HG02884 (cell line): ENCODE measurements at regions not wholly inside any gene's neighbourhood (a gene's known extent, or its start where the extent isn't known, plus 50 kb on each side); places are given as distances from the start of the nearest gene placed in this dataset.

Experiments used
- ATAC-seq: cut with Tn5 transposase; IDR thresholded peaks from one replicate; pipeline ENCODE4 v1.9.1; 2021; ENCODE audit warnings: mild to moderate bottlenecking, moderate library complexity; ENCODE audit not compliant: unreplicated experiment

DNA sequence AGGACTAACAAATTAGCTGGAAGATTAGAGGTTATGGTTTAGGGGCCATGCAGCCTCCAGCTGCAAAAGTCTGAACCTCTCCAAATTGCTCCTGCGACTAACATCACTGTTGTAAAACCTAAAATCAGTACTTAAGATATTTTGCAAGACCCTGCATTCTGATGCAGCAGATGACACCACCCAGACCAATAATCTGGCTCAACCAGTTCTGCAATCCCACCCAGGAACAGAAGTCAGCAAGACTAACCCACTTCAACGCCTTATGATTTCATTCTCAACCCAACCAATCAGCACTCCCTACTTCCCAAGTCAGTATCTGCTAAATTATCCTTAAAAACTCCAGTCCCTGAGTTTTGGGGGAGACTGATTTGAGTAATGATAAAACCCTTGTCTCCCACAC, 250.8 kb upstream of the MBL2 start:
- no peak for ATAC-seq

DNA sequence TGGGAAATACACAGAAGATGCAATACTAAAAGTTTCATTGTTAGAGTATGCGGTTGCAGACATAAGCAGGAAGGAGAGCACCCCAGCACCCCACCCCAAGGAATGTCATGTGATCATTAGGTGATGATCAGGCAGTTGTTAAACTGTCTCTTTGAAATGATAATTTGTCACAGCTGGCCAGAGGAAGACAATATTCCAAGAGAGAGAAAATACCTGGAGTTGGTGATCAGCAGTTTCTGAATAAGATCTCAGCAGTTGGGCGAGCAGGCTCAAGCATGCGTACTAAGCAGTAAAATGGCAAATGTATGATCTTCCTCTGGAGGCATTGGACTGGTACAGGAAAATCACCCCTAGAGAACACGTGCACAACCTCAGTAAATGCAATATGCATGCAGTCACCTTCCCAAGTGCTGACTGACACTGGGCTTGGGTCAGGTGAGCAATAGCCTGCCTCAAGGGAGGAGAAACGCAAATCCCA, 250.1 kb upstream of the MBL2 start:
- no peak for ATAC-seq

DNA sequence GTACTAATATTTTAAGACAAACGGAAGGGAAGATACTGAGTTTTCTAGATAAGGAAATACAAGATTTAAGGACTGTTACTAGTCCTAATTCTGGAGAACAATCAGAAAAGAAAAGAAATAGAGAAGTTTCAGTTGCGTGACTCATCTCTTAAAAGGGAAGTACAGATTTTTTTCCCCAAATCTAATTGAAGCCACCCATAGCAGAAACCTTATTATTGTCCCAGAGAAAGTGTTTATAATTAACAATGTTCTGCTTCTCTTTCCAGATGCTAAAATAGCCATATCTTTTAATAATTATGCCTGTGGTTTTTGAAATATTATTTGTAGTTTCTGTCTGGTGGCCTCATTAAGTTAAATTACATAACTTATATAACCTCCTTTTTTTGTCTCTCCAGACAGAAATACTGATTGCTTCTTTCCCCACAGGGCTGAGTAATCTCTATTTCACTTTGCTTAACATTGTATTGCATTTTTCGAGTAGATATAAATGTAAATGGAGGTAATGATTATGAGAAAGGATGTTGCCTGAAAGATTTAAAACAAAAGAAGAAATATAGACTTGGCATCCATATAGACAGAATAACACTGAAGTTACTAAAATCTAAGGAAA, 240.7 kb upstream of the MBL2 start:
- peak; percentile 67 for ATAC-seq

DNA sequence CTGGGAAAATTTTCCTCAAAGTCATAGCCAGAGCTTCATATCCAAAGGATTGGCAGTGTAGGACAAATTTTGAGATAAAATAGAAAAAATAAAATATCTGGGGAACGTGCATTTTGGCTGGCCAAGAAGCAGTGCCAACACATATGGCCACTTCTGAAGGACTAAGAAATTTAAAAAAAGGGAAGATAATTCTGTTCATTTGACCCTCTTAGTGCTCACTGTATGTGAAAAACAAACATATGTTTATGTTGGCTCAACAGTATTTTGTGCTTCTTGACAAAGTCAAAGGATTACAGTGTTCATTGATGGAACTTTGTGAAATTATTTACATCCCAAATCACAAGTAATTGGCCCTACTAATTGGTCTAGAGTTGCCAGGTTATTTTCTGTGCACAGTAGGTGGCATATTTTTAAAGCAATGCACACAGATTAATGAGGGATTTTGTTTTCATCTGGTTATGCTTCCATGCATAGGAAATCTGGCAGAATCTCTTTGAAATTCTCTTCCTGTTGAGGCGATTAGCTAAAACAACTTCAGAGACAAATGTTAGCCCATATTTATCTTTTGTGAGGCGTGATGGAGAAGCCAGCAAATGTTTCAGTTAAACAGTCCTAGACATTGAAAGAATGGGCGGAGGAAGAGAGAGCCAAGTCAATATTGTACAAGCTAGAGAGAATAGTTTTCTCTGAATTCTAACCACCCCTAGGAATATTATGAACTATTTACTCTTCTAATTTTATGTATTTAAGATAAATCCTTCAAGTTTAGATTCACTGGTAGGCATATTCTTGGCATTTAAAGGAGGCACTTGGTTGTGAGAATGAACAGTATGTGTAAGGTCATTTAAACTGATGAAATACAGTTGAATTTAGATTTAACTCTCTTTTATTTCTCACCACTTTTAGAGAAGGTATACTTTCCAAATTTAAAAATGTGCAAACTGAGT, 237.7 kb upstream of the MBL2 start:
- no peak for ATAC-seq

DNA sequence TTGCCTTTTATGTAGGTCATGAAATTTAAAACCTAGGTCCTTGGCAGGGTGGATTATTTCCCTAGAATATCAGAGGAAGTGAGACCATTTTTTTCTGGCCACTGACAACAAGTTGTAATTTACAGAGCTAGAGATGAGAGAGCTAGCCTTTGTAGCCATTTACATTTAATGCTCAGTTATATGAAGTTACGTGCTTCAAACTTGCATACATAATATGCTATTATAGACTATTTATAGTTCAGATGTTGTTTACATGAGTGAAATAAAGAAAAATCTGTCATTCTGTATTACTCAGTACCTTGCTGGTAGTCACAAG, 234.9 kb upstream of the MBL2 start:
- ATAC-seq = no peak

DNA sequence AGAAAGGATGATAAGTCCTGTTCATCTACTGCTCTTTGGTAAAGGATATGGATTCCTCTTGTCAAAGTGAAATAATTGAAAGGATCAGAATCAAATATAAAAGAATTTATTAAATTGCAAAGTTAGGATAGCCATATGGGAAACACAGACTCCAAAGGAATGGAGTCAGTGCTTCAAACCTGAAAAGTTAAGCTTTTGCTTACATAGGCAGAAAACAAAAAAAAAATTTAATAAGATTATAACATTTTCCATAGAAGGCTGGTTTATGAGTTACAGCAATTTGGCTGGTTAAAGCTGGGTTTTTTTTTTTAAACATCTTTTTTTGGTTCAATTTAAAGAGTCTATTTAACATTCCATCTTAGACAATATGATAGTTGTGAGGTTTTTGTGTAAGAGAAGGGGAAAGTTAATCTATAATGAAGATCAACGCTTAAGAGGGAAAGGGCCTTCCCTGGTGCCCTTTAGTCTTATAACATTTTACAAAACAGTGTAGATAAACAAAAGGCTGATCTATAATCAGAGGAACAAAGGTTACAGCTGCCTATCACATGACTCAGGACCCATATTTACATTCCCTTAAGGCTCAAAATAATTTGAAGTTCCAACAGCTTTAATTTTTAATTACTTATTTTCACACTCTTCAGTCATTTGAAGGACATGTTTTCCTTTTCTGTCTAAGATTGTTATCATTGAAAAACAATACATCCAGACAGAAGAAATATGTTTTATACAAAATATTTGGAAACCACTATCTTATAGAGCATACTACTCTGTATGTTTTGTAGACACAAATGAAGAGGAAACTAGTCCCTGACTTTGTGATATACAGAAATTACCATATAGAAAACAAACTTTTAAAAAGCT, 234.3 kb upstream of the MBL2 start:
- no peak for ATAC-seq

DNA sequence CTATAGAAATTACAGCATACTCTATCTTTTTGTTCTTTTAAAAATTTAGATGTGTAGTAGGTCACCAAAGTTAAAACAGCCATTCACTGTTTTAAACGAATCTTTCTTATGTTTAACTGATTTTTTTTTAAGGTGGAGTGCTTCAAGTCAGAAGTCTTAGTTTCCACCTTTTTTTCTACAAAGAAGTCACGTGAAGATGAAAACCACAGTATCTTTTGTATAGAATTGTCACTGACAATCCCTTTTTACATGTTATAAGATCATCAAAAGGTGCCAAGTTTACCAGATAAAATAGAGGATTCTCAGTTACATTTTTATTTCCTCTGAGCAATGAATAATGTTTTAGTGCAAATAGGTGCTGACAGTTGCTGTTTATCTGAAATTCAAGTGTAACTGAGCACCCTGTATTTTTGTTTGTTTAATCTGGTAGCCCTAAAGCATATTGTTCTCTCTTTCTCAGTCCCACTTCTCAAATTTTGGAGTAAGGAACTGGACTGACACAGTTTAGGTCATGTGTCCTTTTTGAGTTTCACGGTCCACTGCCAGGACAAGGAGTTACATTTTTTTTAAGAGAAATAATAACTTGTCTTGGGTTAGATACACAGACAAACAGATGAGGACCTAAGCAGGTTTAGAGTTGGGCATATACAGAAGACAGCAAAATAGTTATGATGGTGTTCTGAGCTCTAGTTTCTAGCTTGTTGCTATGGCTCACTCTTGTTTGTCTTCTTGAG, 233.2 kb upstream of the MBL2 start:
- no peak for ATAC-seq

DNA sequence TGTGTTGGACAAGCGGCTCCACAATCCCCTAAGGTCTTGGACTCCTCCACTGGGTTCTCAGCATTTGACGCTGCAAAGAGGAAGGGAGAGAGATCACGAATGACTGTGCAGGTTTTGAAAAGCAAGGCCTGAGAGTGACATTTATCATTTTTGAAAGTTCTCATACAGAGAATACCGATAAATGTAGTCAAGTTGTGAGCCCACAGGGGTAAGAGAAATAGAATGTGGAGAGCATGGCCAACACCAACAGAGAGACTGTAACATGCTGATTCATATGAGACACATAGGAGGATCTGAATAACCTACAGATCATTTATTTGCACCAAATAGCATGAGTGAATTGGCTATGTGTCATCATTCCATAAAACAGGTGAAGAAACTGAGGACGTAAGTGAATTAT, 230.5 kb upstream of the MBL2 start:
- ATAC-seq = peak; percentile 60

DNA sequence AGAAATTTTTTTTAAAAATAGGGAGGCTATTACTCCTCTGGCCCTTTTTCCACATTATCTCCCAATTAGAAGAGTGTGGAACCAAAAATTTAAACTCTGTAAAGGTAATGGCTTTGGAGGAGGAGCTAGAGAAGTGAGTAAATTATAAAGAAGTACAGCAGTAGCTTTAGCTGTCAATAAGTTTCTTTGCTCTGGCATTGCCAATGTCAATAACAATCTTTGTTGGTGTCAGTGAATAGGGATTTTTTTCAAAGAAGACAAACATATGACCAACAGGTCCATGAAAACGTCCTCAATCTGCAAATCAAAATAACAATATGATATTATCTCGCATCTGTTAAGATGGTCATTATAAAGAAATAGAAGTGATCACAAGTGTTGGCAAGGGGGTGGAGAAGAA, 227.1 kb upstream of the MBL2 start:
- ATAC-seq = no peak

DNA sequence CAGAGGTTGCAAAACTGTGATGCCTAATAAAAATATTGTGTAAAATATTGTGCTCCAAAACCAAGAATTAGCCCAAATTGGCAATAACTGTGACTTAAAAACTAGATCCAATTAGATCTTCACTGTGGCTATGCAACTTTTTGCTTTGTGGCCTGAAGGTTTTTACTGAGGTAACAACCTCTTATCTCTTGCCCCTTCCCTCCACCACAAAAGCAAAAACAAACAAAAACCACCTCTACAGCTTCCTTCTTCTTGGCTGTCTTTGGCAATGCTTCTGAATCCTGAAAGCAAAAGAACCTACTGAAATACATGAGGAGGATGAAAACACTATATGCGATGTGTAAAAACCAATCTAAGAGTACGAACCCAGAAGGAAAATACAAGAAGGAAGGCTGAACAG, 226.7 kb upstream of the MBL2 start:
- no peak for ATAC-seq

DNA sequence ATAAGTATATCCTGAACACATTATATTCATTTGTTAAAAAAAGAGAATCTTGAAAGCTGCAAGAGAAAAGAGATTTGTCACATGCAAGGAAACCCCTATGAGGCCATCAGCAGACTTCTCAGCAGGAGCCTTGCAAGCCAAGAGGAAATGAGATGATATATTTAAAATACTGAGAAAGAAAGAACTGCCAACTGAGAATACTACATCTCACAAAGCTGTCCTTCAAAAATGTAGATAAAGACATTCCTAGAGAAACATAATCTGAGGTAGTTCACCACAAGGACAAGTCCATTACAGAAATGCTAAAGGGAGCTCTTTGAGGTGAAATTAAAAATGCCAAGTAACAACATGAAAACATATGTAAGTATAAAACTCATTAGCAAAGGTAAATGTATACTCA, 224.4 kb upstream of the MBL2 start:
- ATAC-seq = no peak

DNA sequence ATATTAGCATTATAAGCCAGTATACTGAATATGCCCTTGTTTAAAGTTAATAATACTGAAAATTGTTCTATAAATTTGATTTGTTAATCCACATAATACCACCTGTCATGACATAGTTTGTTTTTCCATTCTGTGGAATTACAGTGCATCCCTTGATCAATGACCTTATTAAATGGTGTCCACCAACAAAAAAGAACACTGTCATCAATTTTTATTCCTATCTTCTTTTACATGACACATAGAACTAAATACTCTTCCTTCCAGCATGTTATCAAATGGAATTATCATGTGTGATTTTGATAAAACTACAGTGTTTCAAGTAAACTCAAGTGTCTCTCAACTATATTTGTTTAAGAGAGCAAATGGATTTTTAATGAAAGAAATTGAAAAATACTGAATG, 221.8 kb upstream of the MBL2 start:
- ATAC-seq = no peak

DNA sequence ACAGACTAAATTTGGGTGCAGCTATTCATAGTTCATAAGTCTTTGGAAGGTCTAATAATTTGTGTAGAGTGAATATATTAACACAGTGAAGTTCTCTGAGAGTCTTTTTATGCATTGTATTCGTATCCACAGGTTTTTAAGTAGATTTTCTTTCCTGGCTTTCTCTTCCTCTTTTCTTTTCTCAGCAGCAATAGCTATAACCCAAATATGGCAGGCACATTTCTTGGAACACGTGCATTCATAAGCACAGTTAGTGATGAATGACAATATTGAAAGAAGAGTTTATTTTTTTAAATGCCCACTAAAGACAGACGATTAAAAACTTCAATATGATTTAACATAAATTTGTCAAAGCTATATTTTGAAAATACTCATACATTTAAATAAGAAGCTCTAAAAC, 220.5 kb upstream of the MBL2 start:
- no peak for ATAC-seq

DNA sequence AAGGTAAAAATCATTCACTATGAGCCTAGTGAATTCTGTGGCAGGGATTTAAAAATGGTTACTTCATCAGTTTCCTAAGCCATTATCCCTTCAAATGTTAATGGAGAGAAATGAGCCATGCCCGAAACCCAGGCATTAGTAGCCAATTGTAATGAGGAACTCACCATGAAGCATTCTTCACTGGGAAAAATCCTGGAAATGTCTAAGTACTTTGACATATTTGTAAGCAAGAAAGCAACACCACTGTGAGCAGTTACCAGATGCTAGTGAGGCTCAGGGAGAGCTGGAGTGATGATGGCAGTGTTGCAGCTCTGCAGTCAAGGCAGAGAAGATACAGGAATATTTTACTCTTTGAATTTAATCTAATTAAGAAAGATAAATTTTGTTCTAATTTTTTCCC, 220.0 kb upstream of the MBL2 start:
- ATAC-seq = no peak

DNA sequence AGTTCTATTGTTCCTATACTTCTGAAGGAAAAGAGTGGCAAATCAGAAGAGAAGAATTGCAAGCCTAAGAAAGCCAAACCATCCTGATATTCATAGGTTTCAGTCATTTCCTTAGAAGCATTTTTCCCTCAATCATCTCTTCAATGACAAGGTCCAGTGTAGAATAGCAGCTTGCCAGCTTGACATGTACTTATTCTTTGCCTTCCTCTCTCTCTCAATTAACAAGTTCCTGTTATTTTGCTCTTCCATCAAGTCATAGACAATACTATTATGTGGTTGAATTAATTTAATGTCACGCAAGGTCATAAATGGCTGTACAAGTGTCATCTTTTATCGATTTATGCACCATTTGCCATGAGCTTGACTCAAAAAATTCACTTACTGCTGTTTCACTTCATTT, 216.3 kb upstream of the MBL2 start:
- no peak for ATAC-seq

DNA sequence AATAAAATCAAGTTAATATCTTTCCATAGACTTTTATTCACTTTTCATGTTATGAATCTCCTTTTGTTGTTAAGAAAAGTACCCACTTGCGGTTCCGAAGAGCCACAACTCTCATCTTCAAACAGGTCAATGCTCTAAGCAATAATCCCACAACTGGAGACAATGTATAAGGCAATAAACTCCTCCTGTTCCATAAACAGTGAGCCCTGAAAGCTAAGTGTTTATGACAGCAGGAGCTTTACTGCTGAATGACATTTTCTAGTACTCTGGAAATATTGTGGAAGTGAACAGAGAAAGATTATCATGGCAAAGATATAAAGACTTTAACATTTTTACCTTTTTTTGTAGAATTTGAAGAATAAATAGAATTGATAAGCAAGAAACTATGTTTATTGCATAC, 213.5 kb upstream of the MBL2 start:
- no peak for ATAC-seq

DNA sequence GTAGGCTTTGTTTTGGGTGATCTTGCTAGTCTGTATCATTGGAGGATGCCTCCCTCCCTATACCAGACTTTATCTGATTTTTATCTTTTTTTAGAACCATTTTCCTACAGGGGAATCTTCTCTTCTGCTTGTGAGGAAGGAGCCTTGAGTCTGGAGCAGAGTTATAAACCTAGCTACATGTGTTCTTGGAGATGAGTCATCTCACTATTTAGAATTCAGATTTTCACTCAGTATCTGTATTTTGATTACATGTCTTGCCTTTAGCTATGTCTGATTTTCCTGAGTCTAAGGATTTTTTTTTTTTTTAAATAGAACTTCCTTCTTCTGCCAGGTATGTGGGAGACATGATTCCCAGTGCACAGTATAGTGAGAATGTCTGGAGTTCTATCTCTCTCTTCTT, 211.6 kb upstream of the MBL2 start:
- ATAC-seq = no peak

DNA sequence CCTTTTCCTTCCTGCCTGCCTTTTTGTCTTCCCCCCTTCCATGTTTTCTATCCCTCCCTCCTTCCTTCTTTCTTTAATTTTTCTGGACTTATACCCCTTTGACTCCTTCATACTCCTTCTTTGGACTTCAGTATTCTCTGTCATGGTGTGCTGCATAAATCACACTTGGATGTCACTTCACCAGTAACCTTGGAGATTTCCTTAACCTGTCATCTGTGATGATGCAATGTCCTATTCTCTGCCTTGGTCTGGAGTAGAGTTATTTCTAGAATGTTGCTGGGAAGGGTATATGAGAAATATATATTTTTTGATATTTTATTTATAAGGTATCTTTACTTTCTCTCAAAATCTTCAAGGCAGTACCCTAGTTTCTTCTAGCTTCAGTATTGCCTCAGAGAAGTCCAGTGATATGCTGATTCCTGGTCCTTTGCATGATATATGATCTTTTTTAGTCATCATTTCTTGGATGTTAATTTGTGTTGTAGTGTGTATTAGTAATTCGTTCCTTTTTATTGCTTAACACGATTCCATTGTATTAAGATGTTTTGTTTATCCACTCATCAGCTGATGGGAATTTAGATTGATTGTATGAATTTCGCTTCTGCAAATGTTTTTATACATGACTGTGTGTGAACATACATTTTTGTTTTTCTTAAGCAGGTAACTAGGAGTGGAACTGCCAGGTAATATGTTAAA, 206.9 kb upstream of the MBL2 start:
- ATAC-seq = no peak

DNA sequence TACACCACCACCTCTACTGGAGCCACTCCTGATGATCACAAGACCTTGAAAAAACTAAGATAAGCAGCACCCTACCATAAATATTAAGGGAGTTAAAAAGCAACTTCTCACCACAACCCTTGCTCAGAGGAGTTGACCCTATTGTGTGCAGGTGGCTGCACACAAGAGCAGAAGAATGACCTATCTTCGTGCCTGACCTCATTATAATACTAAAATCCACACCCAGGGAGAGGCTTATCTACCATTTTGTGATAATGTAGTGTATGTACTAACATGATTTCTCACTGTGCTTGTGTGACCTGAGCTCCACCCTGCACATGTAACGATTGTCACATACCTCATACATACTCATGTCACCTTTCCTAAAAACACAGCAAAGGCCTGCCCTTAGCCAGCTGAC, 205.0 kb upstream of the MBL2 start:
- no peak for ATAC-seq
